CD14-positive monocyte (primary cell): ENCODE measurements at regions not wholly inside any gene's neighbourhood (a gene's known extent, or its start where the extent isn't known, plus 50 kb on each side); places are given as distances from the start of the nearest gene placed in this dataset.

Experiments used
- DNase-seq, 3 donors: peaks; one replicate each; pipeline ENCODE4 v3.0.0-alpha.2; 2011 to 2022
- H2AFZ ChIP-seq: 2 replicates; pipeline ENCODE4 v1.6.0; 2012; ENCODE audit warnings: mild to moderate bottlenecking, low read depth, low read length, inconsistent platforms; ENCODE audit not compliant: insufficient read depth, poor library complexity, severe bottlenecking
- H3K27ac ChIP-seq, 2 donors: 1 replicate in 1 of 2; 2 replicates in 1 of 2; pipeline ENCODE4 v1.5.1; 2012 to 2013; ENCODE audit warnings: low read length in 2 of 2, control low read depth in 1 of 2, inconsistent platforms in 1 of 2, low read depth in 1 of 2, mild to moderate bottlenecking in 1 of 2
- H3K27me3 ChIP-seq, 2 donors: one replicate each; pipeline versions ENCODE4 v1.6.0 to v1.6.1; 2011 to 2013; ENCODE audit warnings: low read length in 2 of 2; ENCODE audit not compliant: control insufficient read depth in 2 of 2, insufficient read depth in 2 of 2
- H3K36me3 ChIP-seq, 2 donors: replicated peaks in 1 of 2; 1 replicate in 1 of 2; 2 replicates in 1 of 2; pipeline versions ENCODE4 v1.5.1 to v1.6.1; 2012 to 2013; ENCODE audit warnings: low read length in 2 of 2, control low read depth in 1 of 2, inconsistent platforms in 1 of 2, mild to moderate bottlenecking in 1 of 2; ENCODE audit not compliant: insufficient read depth in 2 of 2, control insufficient read depth in 1 of 2
- H3K4me1 ChIP-seq, 2 donors: 1 replicate in 1 of 2; 2 replicates in 1 of 2; pipeline versions ENCODE4 v1.5.1 to v1.6.1; 2012 to 2013; ENCODE audit warnings: low read length in 2 of 2, control low read depth in 1 of 2, inconsistent platforms in 1 of 2, mild to moderate bottlenecking in 1 of 2, moderate library complexity in 1 of 2; ENCODE audit not compliant: insufficient read depth in 2 of 2, control insufficient read depth in 1 of 2
- H3K4me2 ChIP-seq: replicated peaks from 2 replicates; pipeline ENCODE3; 2012; ENCODE audit warnings: low read length, moderate library complexity, mild to moderate bottlenecking; ENCODE audit not compliant: poor library complexity, severe bottlenecking; ENCODE audit errors: extremely low read depth
- H3K4me3 ChIP-seq, 3 experiments: fragments of 200-600 bp in 1 of 3; sonication (generic) in 1 of 3; replicated peaks in 1 of 3; 1 replicate in 2 of 3; 2 replicates in 1 of 3; pipeline ENCODE4 v1.5.1; 2011 to 2013; ENCODE audit warnings: low read length in 3 of 3, mild to moderate bottlenecking in 3 of 3, control low read depth in 2 of 3, low read depth in 2 of 3, inconsistent platforms in 1 of 3, moderate library complexity in 1 of 3
- H3K79me2 ChIP-seq: 2 replicates; pipeline ENCODE4 v1.6.0; 2012; ENCODE audit warnings: mild to moderate bottlenecking, control low read depth, inconsistent platforms, low read length, moderate library complexity; ENCODE audit not compliant: insufficient read depth
- H3K9ac ChIP-seq: 2 replicates; pipeline ENCODE4 v1.6.0; 2017; ENCODE audit warnings: low read length, mild to moderate bottlenecking; ENCODE audit not compliant: insufficient read depth, poor library complexity, severe bottlenecking
- H3K9me3 ChIP-seq, 2 donors: replicated peaks in 1 of 2; 1 replicate in 1 of 2; 2 replicates in 1 of 2; pipeline versions ENCODE4 v1.5.1 to v1.6.1; 2012 to 2013; ENCODE audit warnings: low read length in 2 of 2, control low read depth in 1 of 2; ENCODE audit not compliant: control insufficient read depth in 1 of 2, insufficient read depth in 1 of 2
- H4K20me1 ChIP-seq: 2 replicates; pipeline ENCODE4 v1.6.0; 2012; ENCODE audit warnings: mild to moderate bottlenecking, low read length, control low read depth, moderate library complexity; ENCODE audit not compliant: insufficient read depth
- H3K27ac Mint-ChIP-seq, 7 donors: one replicate each; pipeline ENCODE4 v1.8.0; 2020; ENCODE audit warnings: mild to moderate bottlenecking in 7 of 7, mixed read lengths in 7 of 7, moderate library complexity in 6 of 7, inconsistent platforms in 2 of 7
- H3K27me3 Mint-ChIP-seq, 3 donors: one replicate each; pipeline ENCODE4 v1.8.0; 2021 to 2022; ENCODE audit warnings: low read depth in 3 of 3, mild to moderate bottlenecking in 3 of 3, mixed read lengths in 3 of 3, moderate library complexity in 3 of 3, inconsistent platforms in 1 of 3
- H3K36me3 Mint-ChIP-seq, 2 donors: one replicate each; pipeline ENCODE4 v1.8.0; 2020; ENCODE audit warnings: mixed read lengths in 2 of 2, inconsistent platforms in 1 of 2, mild to moderate bottlenecking in 1 of 2
- H3K4me1 Mint-ChIP-seq: one replicate; pipeline ENCODE4 v1.8.0; 2020; ENCODE audit warnings: mild to moderate bottlenecking, mixed read lengths
- H3K4me3 Mint-ChIP-seq, 2 donors: one replicate each; pipeline ENCODE4 v1.8.0; 2020; ENCODE audit warnings: mild to moderate bottlenecking in 2 of 2, mixed read lengths in 2 of 2, moderate library complexity in 1 of 2
- H3K9me3 Mint-ChIP-seq, 7 donors: one replicate each; pipeline ENCODE4 v1.8.0; 2020 to 2022; ENCODE audit warnings: mixed read lengths in 7 of 7, mild to moderate bottlenecking in 6 of 7, moderate library complexity in 6 of 7, inconsistent platforms in 2 of 7
- CTCF ChIP-seq: fragments of 200-600 bp; IDR thresholded peaks from one replicate; pipeline ENCODE4 v1.8.0; 2022; ENCODE audit warnings: antibody characterized with exemption, mild to moderate bottlenecking
- WGBS: methylation state at CpG from one replicate; pipeline ENCODE4 v1.1.5; 2013; ENCODE audit warnings: missing lambda C conversion rate; ENCODE audit not compliant: insufficient coverage; 5-methylcytosine and 5-hydroxymethylcytosine counted together
- intact Hi-C, 2 donors: fragments of 100-400 bp; cut with micrococcal nuclease; formaldehyde crosslinking; loops; one replicate each; pipeline versions ENCODE4 v1.15.0 to v1.15.1; 2023

GRCh38 chr11:127075758-127076157, 75.2 kb upstream of the KIRREL3 start:
- Histone ChIP-seq H3K79me2 (no peaks in the 10 kb centered on the region), H3K4me1 (no peaks in the 10 kb centered on the region), H2AFZ (no peak overlapping the region), H3K27ac (no peak overlapping the region), H3K4me3 (no peak overlapping the region), H3K9ac (no peak overlapping the region), H3K4me2 (no peak overlapping the region), H4K20me1 (no peaks in the 10 kb centered on the region), H3K36me3 (no peaks in the 10 kb centered on the region), H3K27me3 (no peaks in the 10 kb centered on the region), H3K9me3 (no peaks in the 10 kb centered on the region)
- no peak for DNase-seq
- intact Hi-C loops: no loop called here
- peaks cover 0 to 1% (median 0%) of the 10 kb centered on the region in 7 donors for H3K9me3 Mint-ChIP-seq
- WGBS: 100% methylated on average over 1 of the region's 4 CpGs
- no peak overlapping the region for H3K4me3 Mint-ChIP-seq
- no peak for TF ChIP-seq CTCF
- H3K27ac Mint-ChIP-seq: peak overlapping the region in 1 of 7 donors; percentile 21
- no peaks in the 10 kb centered on the region for H3K36me3 Mint-ChIP-seq
- peaks cover 0 to 4% (median 0%) of the 10 kb centered on the region in 3 donors for H3K27me3 Mint-ChIP-seq
- peaks cover 2% of the 10 kb centered on the region for H3K4me1 Mint-ChIP-seq

GRCh38 chr11:127074151-127074761, 73.7 kb upstream of the KIRREL3 start:
- Histone ChIP-seq H4K20me1 (no peaks in the 10 kb centered on the region), H3K36me3 (no peaks in the 10 kb centered on the region), H3K4me2 (no peak overlapping the region), H2AFZ (no peak overlapping the region), H3K79me2 (no peaks in the 10 kb centered on the region), H3K27me3 (no peaks in the 10 kb centered on the region), H3K4me3 (no peak overlapping the region), H3K9ac (no peak overlapping the region), H3K27ac (no peak overlapping the region), H3K9me3 (no peaks in the 10 kb centered on the region), H3K4me1 (no peaks in the 10 kb centered on the region)
- H3K36me3 Mint-ChIP-seq: no peaks in the 10 kb centered on the region
- no peak for TF ChIP-seq CTCF
- intact Hi-C loops: loop anchor here in 1 of 2 donors (5.0 kb wide), 1 partner anchor 52 kb away; no protein-coding TSS in a partner anchor
- H3K4me1 Mint-ChIP-seq: peaks cover 2% of the 10 kb centered on the region
- no peak overlapping the region for H3K27ac Mint-ChIP-seq
- H3K27me3 Mint-ChIP-seq: peaks cover 0 to 3% (median 1%) of the 10 kb centered on the region in 3 donors
- no peak overlapping the region for H3K4me3 Mint-ChIP-seq
- no peak for DNase-seq
- H3K9me3 Mint-ChIP-seq: peaks cover 0 to 2% (median 0%) of the 10 kb centered on the region in 7 donors
- WGBS: 6% methylated on average over 3 of the region's 7 CpGs
